Stimulated activated memory B cell treated with anti-CD40 and anti-IgM and Interleukin-4, amounts not matched to agents 10 μg/mL and 1 μg/mL and 100 μg/mL, for 72 hours (primary cell): ENCODE measurements at regions not wholly inside any gene's neighbourhood (a gene's known extent, or its start where the extent isn't known, plus 50 kb on each side); places are given as distances from the start of the nearest gene placed in this dataset.

Experiments used
- ATAC-seq: fragments of 150-1000 bp; cut with Tn5 transposase; 2 replicates; pipeline ENCODE4 v1.10.0; 2021
- H3K27ac Mint-ChIP-seq: one replicate; pipeline ENCODE4 v1.8.0; 2022; ENCODE audit warnings: mild to moderate bottlenecking, mixed read lengths
- H3K27me3 Mint-ChIP-seq: one replicate; pipeline ENCODE4 v1.8.0; 2022; ENCODE audit warnings: mixed read lengths
- H3K36me3 Mint-ChIP-seq: one replicate; pipeline ENCODE4 v1.8.0; 2022; ENCODE audit warnings: mixed read lengths
- H3K4me1 Mint-ChIP-seq: one replicate; pipeline ENCODE4 v1.8.0; 2022; ENCODE audit warnings: mixed read lengths
- H3K4me3 Mint-ChIP-seq: one replicate; pipeline ENCODE4 v1.8.0; 2022; ENCODE audit warnings: mild to moderate bottlenecking, moderate library complexity, mixed read lengths
- H3K9me3 Mint-ChIP-seq: one replicate; pipeline ENCODE4 v1.8.0; 2022; ENCODE audit warnings: mixed read lengths

GRCh38 chr10:4326647-4327046 is 499.4 kb upstream of the AKR1E2 start:
- Mint-ChIP-seq H3K27ac (no peak overlapping the region), H3K9me3 (peaks cover 12% of the 10 kb centered on the region), H3K36me3 (peaks cover 4% of the 10 kb centered on the region), H3K4me1 (no peaks in the 10 kb centered on the region), H3K4me3 (no peak overlapping the region), H3K27me3 (no peaks in the 10 kb centered on the region)
- ATAC-seq: no peak

GRCh38 chr10:4319870-4320367 is 506.1 kb upstream of the AKR1E2 start:
- ATAC-seq: no peak
- no peak overlapping the region for H3K4me3 Mint-ChIP-seq

DNA sequence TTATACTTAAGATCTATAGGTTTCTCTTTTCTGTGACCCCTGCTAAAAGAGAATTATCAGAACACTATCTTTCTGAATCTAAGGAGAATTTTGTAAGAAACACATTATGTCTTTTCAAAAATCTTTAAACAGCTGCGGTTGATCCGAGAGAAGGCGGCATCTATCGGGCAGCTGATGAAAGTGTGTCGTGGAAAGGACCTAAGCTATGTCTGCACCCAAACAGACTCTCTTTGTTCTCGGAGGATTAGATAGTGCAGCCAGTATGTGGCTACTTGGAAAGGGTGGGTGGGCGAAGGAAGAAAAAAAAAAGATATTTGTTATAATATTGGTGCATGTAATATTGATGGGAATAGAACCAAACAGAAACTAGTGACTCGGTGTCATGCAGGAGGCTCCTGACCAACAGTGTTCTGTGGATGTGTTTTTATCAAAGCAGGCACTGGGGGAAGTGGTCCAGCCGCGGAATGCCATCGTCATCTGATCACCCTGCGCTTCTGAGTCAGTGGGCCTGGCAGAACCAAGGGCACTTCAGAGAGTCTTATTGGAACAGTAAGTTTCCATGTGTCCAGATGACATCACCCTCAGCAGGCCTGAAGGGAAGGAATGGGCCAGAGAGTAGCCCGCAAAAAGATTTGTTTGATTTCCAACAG is 509.7 kb upstream of the AKR1E2 start:
- Mint-ChIP-seq H3K9me3 (peaks cover 2% of the 10 kb centered on the region), H3K4me3 (no peak overlapping the region), H3K36me3 (no peaks in the 10 kb centered on the region), H3K27ac (no peak overlapping the region), H3K4me1 (no peaks in the 10 kb centered on the region), H3K27me3 (peaks cover 9% of the 10 kb centered on the region)
- ATAC-seq: no peak

More at GRCh38 chr10:4319870-4320367, 506.1 kb upstream of the AKR1E2 start:
- peaks cover 4% of the 10 kb centered on the region for H3K9me3 Mint-ChIP-seq
- H3K4me1 Mint-ChIP-seq: no peaks in the 10 kb centered on the region
- peaks cover 9% of the 10 kb centered on the region for H3K27me3 Mint-ChIP-seq
- H3K27ac Mint-ChIP-seq: no peak overlapping the region
- H3K36me3 Mint-ChIP-seq: no peaks in the 10 kb centered on the region

DNA sequence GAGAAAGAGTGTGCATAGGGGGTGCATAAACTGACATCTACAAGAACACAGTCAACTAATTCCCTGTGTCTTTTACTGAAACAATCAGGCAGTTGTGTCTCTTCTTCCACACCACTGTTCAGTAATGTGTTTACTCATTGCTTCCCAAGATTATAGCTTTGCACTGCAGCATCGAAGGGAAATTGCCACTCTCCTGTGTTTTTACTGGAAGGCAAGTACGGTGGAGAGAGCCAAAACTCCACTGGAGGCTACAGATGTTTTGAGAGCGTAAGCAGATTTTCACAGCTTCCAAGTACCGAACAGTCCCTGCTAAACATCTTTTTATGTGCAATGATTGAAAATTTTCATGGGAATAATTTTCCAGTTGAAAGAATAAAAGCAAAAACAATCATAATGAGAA is 510.5 kb upstream of the AKR1E2 start:
- Mint-ChIP-seq H3K9me3 (peaks cover 6% of the 10 kb centered on the region), H3K27ac (no peak overlapping the region), H3K27me3 (peaks cover 9% of the 10 kb centered on the region), H3K36me3 (no peaks in the 10 kb centered on the region), H3K4me3 (no peak overlapping the region), H3K4me1 (no peaks in the 10 kb centered on the region)
- no peak for ATAC-seq

DNA sequence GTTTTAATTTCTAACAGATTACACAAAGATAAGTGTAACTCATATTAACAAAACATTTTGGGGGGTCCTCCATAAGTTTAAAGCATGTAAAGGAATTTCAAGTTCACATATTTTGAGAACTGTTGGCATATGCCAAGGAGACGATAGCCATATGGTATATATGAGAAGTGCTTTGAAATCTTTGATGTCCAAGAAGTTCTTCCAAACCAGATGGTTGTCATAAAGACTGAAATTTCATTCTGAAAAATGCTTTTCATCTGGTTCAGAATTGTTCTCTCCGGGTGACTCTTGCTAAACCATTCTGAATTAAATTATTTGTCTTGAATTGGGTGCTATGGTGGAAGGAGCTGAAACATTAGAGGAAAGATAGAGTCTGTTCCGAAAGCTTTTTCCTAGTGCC is 513.0 kb upstream of the AKR1E2 start:
- peaks cover 4% of the 10 kb centered on the region for H3K9me3 Mint-ChIP-seq
- no peak overlapping the region for H3K27ac Mint-ChIP-seq
- H3K4me3 Mint-ChIP-seq: no peak overlapping the region
- H3K27me3 Mint-ChIP-seq: no peaks in the 10 kb centered on the region
- no peaks in the 10 kb centered on the region for H3K4me1 Mint-ChIP-seq
- H3K36me3 Mint-ChIP-seq: no peaks in the 10 kb centered on the region
- no peak for ATAC-seq

- ATAC-seq: no peak
- no peaks in the 10 kb centered on the region for H3K27me3 Mint-ChIP-seq
- H3K4me3 Mint-ChIP-seq: no peak overlapping the region
- no peaks in the 10 kb centered on the region for H3K36me3 Mint-ChIP-seq
- no peak overlapping the region for H3K27ac Mint-ChIP-seq
- peaks cover 4% of the 10 kb centered on the region for H3K9me3 Mint-ChIP-seq
- no peaks in the 10 kb centered on the region for H3K4me1 Mint-ChIP-seq
Measured at GRCh38 chr10:4312051-4312835, 513.8 kb upstream of the AKR1E2 start.

DNA sequence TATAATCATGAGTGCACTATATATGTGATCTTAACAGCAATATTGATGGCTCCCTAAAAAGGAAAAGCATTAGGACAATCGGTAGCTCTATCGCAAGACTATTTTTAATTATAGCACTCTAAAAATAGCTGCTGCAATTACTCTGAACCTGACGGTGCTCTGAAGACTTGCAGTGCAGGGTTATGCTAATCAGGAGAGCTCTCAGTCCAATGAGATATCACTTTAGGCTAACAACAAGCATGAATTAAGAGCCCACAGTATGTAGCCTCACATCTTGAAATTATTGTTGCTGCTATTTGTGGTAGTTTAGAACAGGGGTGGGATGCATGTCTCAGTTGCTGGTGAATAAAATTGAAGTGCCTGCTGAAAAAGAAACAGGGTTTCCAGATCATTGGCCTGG is 515.8 kb upstream of the AKR1E2 start:
- Mint-ChIP-seq H3K27me3 (no peaks in the 10 kb centered on the region), H3K4me1 (peaks cover under 1% of the 10 kb centered on the region), H3K4me3 (no peak overlapping the region), H3K9me3 (peaks cover 4% of the 10 kb centered on the region), H3K36me3 (no peaks in the 10 kb centered on the region), H3K27ac (no peak overlapping the region)
- ATAC-seq: no peak

- H3K27ac Mint-ChIP-seq: no peak overlapping the region
- H3K27me3 Mint-ChIP-seq: no peaks in the 10 kb centered on the region
- peaks cover 4% of the 10 kb centered on the region for H3K9me3 Mint-ChIP-seq
- H3K36me3 Mint-ChIP-seq: no peaks in the 10 kb centered on the region
- H3K4me1 Mint-ChIP-seq: peaks cover 14% of the 10 kb centered on the region
- no peak overlapping the region for H3K4me3 Mint-ChIP-seq
- ATAC-seq: no peak
Measured at GRCh38 chr10:4307910-4308309, 518.1 kb upstream of the AKR1E2 start.

- no peaks in the 10 kb centered on the region for H3K36me3 Mint-ChIP-seq
- peaks cover 4% of the 10 kb centered on the region for H3K9me3 Mint-ChIP-seq
- peaks cover 14% of the 10 kb centered on the region for H3K4me1 Mint-ChIP-seq
- H3K4me3 Mint-ChIP-seq: no peak overlapping the region
- ATAC-seq: no peak
- H3K27ac Mint-ChIP-seq: no peak overlapping the region
- H3K27me3 Mint-ChIP-seq: no peaks in the 10 kb centered on the region
Measured at GRCh38 chr10:4306871-4307270, 519.1 kb upstream of the AKR1E2 start.

DNA sequence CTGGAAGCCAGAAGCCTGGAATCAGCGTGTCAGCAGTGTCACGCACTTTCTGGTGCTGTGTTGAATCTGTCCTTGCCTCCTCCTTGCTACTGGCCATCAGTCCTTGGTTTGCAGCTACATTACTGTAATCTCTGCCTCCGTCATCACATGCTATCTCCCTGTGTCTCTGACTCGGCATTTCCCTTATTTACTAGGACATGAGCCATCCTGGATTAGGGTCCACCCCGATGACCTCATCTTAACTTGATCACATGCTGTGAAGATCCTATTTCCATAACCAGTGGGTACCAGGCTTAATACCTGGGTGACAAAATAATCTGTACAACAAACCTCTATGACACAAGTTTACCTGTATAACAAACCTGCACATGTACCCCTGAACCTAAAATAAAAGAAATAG is 518.0 kb upstream of the KLF6 start:
- no peak overlapping the region for H3K4me3 Mint-ChIP-seq
- H3K27me3 Mint-ChIP-seq: no peaks in the 10 kb centered on the region
- ATAC-seq: no peak
- peaks cover 14% of the 10 kb centered on the region for H3K4me1 Mint-ChIP-seq
- no peaks in the 10 kb centered on the region for H3K9me3 Mint-ChIP-seq
- H3K36me3 Mint-ChIP-seq: no peaks in the 10 kb centered on the region
- no peak overlapping the region for H3K27ac Mint-ChIP-seq

DNA sequence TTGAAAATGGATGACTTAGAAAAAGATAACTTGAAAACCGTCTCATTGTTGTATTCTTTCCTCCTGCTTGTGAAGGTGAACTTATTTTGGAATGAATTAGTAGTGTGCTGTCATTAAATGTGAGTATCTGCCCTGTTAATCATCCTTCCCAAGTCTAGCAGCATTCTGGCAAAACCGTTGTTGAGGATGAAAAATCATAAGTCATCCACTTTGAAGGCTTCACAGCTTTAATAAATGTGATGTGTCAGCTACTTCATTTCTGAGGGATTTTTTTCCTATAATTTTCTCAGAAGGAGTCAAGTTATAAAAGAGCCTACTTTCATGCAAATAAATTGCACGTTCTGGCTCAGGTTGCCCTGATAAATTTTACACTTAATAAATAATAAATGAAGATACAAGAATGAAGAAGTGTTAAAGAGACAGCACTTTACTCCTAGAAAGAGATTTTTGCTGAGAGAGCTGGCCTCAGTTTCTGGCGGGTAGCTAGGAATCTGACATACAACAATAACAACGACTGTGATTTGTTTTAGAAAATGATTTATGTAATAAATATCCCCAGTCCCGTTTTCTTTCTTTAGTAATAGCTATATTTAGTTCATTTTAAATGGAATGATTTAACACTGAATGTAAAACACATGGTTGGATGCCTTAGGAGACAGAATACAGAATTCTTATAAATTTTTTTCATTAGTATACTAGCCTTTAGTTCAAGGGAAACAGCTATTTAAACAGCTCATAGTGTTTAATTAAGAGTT is 516.5 kb upstream of the KLF6 start:
- Mint-ChIP-seq H3K4me3 (no peak overlapping the region), H3K27ac (no peak overlapping the region), H3K27me3 (no peaks in the 10 kb centered on the region), H3K4me1 (peaks cover 14% of the 10 kb centered on the region), H3K36me3 (no peaks in the 10 kb centered on the region), H3K9me3 (no peaks in the 10 kb centered on the region)
- no peak for ATAC-seq

DNA sequence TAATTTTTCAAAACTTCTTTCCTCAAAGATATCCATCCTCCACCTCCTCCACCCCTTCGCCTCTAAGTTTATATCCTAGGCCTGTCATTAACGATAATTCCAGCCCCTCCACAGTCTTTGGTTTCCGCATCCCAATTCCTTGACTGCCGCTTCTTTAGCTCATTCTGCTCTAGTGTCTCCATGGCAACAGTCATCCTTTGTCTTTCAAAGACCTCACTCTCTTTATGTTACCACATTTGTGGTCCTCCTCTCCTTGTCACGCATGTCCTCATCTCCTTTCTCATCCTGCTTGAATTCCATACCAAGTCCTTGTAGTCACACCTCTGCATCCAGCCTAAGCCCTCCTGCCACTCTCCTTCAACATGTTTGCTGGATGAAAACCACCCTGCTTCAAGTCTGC is 511.2 kb upstream of the KLF6 start:
- no peak overlapping the region for H3K4me3 Mint-ChIP-seq
- H3K4me1 Mint-ChIP-seq: no peaks in the 10 kb centered on the region
- H3K27me3 Mint-ChIP-seq: no peaks in the 10 kb centered on the region
- peaks cover 6% of the 10 kb centered on the region for H3K9me3 Mint-ChIP-seq
- H3K36me3 Mint-ChIP-seq: no peaks in the 10 kb centered on the region
- H3K27ac Mint-ChIP-seq: no peak overlapping the region
- no peak for ATAC-seq

DNA sequence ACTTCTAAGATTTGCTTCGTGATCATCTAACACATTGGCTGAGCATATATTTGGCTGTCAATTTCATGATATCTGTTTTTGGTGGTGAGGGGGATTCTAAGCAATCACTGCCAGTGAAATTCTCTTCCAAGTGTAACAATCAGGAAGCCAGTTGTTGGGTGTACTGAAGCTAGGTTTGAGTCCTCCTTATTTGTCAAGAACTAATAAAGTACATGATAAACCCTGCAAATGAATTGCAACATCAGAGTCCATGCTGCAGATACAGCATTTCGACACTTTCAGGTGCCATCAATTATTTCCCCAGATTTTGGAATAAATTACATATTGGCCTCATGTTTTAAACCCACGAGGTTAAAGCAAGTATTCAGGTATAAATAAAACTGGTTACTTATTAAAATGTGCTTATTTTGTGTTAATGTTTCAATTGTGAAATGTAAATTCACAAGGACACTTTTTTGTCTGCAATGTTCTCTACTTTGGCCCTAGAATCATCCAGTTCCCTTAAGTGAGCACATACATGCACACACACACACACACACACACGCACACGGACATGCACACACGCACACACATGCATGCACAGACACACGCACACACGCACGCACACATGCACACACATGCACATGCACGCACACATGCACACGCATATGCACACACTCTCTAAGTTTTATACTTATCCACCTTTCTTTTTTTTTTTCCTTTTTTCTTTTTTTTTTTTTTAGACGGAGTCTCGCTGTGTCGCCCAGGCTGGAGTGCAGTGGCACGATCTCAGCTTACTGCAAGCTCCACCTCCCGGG is 510.2 kb upstream of the KLF6 start:
- Mint-ChIP-seq H3K27ac (no peak overlapping the region), H3K4me3 (no peak overlapping the region), H3K36me3 (no peaks in the 10 kb centered on the region), H3K27me3 (no peaks in the 10 kb centered on the region), H3K9me3 (peaks cover 6% of the 10 kb centered on the region), H3K4me1 (no peaks in the 10 kb centered on the region)
- ATAC-seq: no peak

DNA sequence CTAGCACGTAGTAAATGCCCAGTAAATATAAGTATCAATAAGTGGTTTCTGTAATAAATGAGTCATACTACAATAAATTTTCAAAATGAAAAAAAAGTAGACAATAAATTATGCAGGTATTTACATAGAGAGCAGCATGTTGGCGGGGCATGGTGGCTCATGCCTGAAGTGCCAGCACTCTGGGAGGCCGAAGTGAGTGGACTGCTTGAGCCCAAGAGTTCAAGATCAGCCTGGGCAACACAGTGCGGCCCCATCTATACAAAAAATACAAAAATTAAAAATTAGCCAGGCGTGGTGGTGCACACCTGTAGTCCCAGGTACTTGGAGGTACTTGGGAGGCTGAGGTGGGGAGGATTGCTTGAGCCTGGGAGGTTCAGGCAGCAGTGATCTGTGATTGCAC is 509.3 kb upstream of the KLF6 start:
- H3K4me3 Mint-ChIP-seq: no peak overlapping the region
- no peaks in the 10 kb centered on the region for H3K36me3 Mint-ChIP-seq
- no peak for ATAC-seq
- H3K27ac Mint-ChIP-seq: no peak overlapping the region
- H3K4me1 Mint-ChIP-seq: no peaks in the 10 kb centered on the region
- H3K27me3 Mint-ChIP-seq: no peaks in the 10 kb centered on the region
- peaks cover 6% of the 10 kb centered on the region for H3K9me3 Mint-ChIP-seq

DNA sequence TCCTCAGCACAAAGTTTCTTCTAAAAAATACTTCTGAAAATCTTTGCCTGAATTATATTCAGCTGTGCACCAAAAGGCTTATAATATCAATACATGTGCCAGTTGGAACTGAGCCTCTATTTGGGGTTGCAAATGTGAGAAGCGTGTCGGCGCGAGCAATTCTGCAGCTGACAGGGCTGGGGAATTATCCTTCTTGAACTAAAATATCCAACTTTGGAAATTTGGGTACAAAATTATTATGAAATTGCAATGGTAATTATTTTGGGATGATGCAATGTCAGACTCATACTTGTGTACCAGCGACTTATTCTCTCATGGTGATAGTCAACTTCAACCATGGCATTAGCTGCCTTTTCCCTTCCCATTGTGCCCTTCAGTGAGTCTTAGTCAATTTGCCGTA is 507.0 kb upstream of the KLF6 start:
- H3K36me3 Mint-ChIP-seq: no peaks in the 10 kb centered on the region
- no peak overlapping the region for H3K4me3 Mint-ChIP-seq
- H3K27me3 Mint-ChIP-seq: no peaks in the 10 kb centered on the region
- no peaks in the 10 kb centered on the region for H3K4me1 Mint-ChIP-seq
- peaks cover 6% of the 10 kb centered on the region for H3K9me3 Mint-ChIP-seq
- no peak overlapping the region for H3K27ac Mint-ChIP-seq
- ATAC-seq: no peak
